SK-N-SH (cell line): ENCODE measurements at regions not wholly inside any gene's neighbourhood (a gene's known extent, or its start where the extent isn't known, plus 50 kb on each side); places are given as distances from the start of the nearest gene placed in this dataset.

Source experiments
- CTCF ChIA-PET: fragments of 300-600, 350-600 bp; formaldehyde crosslinking; extraction: SDS; loops from one replicate; lab custom pipeline; 2021; lab: Yijun Ruan, JAX
- POLR2A ChIA-PET: fragments of 350-600 bp; sonication (Branson Sonifier 250); formaldehyde crosslinking; extraction: SDS; loops from one replicate; lab custom pipeline; 2020; ENCODE audit warnings: antibody characterized with exemption, inconsistent platforms; lab: Yijun Ruan, JAX
- DNase-seq: peaks from one replicate; pipeline ENCODE4 v3.0.0; 2012
- H2AFZ ChIP-seq: fragments of 200-600 bp; sonication (generic); 2 replicates; pipeline ENCODE4 v1.8.1; 2016; ENCODE audit warnings: antibody characterized with exemption, mild to moderate bottlenecking, low read depth
- H3F3A ChIP-seq: fragments of 200-600 bp; sonication (generic); replicated peaks from 2 replicates; pipeline ENCODE3; 2016; ENCODE audit warnings: antibody characterized with exemption, mild to moderate bottlenecking; ENCODE audit not compliant: insufficient read depth
- H3K27ac ChIP-seq, 2 experiments: fragments of 200-500 bp in 1 of 2; fragments of 200-600 bp in 1 of 2; sonication (Bioruptor generic) in 1 of 2; sonication (generic), shearing (Covaris generic) in 1 of 2; 2 replicates each; pipeline versions ENCODE4 v1.5.1 to v1.6.1; 2014 to 2016; ENCODE audit warnings: low read depth in 2 of 2, inconsistent platforms in 1 of 2, low read length in 1 of 2, mild to moderate bottlenecking in 1 of 2, mixed read lengths in 1 of 2
- H3K27me3 ChIP-seq: fragments of 200-600 bp; sonication (generic), shearing (Covaris generic); 2 replicates; pipeline ENCODE4 v1.6.1; 2016; ENCODE audit warnings: mixed run types; ENCODE audit not compliant: insufficient read depth
- H3K36me3 ChIP-seq, 2 experiments: fragments of 200-500 bp in 1 of 2; fragments of 200-600 bp in 1 of 2; sonication (Bioruptor generic) in 1 of 2; sonication (generic) in 1 of 2; replicated peaks in 1 of 2; 2 replicates each; pipeline versions ENCODE3 to v1.5.1; 2014 to 2016; ENCODE audit warnings: low read length in 1 of 2, mild to moderate bottlenecking in 1 of 2; ENCODE audit not compliant: insufficient read depth in 2 of 2, control insufficient read depth in 1 of 2
- H3K4me1 ChIP-seq, 2 experiments: fragments of 200-500 bp in 1 of 2; fragments of 200-600 bp in 1 of 2; sonication (Bioruptor generic) in 1 of 2; sonication (generic), shearing (Covaris generic) in 1 of 2; 2 replicates each; pipeline versions ENCODE4 v1.5.1 to v1.6.1; 2014 to 2016; ENCODE audit warnings: low read depth in 1 of 2, low read length in 1 of 2, mixed run types in 1 of 2; ENCODE audit not compliant: insufficient read depth in 2 of 2, control insufficient read depth in 1 of 2
- H3K4me2 ChIP-seq: fragments of 200-600 bp; sonication (generic), shearing (Covaris generic); 2 replicates; pipeline ENCODE4 v1.6.1; 2017; ENCODE audit warnings: mixed run types
- H3K4me3 ChIP-seq, 2 experiments: fragments of 200-500 bp in 1 of 2; fragments of 200-600 bp in 1 of 2; sonication (Bioruptor generic) in 1 of 2; sonication (generic), shearing (Covaris generic) in 1 of 2; 2 replicates each; pipeline versions ENCODE4 v1.5.1 to v1.8.1; 2014 to 2016; ENCODE audit warnings: low read depth in 2 of 2, inconsistent platforms in 1 of 2, low read length in 1 of 2, mild to moderate bottlenecking in 1 of 2, mixed read lengths in 1 of 2, moderate library complexity in 1 of 2
- H3K79me2 ChIP-seq: fragments of 200-600 bp; sonication (generic); 2 replicates; pipeline ENCODE4 v1.8.1; 2017; ENCODE audit warnings: mild to moderate bottlenecking; ENCODE audit not compliant: insufficient read depth
- H3K9ac ChIP-seq: fragments of 200-600 bp; sonication (generic); 2 replicates; pipeline ENCODE4 v1.6.1; 2017; ENCODE audit warnings: mixed run types
- H3K9me2 ChIP-seq: fragments of 200-600 bp; sonication (generic); 2 replicates; pipeline ENCODE4 v1.6.1; 2017; ENCODE audit warnings: mixed run types
- H3K9me3 ChIP-seq: fragments of 200-600 bp; sonication (generic); 2 replicates; pipeline ENCODE4 v1.6.1; 2017; ENCODE audit warnings: mixed run types, mild to moderate bottlenecking, moderate library complexity
- H4K20me1 ChIP-seq: fragments of 200-600 bp; sonication (generic); 2 replicates; pipeline ENCODE4 v1.6.1; 2017; ENCODE audit warnings: mild to moderate bottlenecking, mixed run types; ENCODE audit not compliant: insufficient read depth
- CHD2 ChIP-seq: fragments of 150-350 bp; IDR thresholded peaks from 2 replicates; pipeline ENCODE4 v1.6.1; 2018; ENCODE audit warnings: low read length; ENCODE audit not compliant: partially characterized antibody
- CTCF ChIP-seq: fragments of 200-600 bp; sonication (generic); IDR thresholded peaks from 2 replicates; pipeline ENCODE4 v1.6.1; 2017; ENCODE audit warnings: antibody characterized with exemption, mild to moderate bottlenecking, moderate library complexity
- ELF1 ChIP-seq: IDR thresholded peaks from 2 replicates; pipeline ENCODE4 v1.4.0; 2012
- EP300 ChIP-seq, 2 experiments: IDR thresholded peaks; 2 replicates each; pipeline versions ENCODE4 v1.4.0 to v1.6.1; 2012; ENCODE audit warnings: borderline replicate concordance in 1 of 2, low read depth in 1 of 2, low read length in 1 of 2
- EZH2phosphoT487 ChIP-seq: fragments of 200-600 bp; sonication (generic); IDR thresholded peaks from 2 replicates; pipeline ENCODE4 v1.6.1; 2017; ENCODE audit warnings: low read depth, mixed run types, mild to moderate bottlenecking, antibody characterized with exemption, moderate library complexity, borderline replicate concordance
- FOXJ3 ChIP-seq: sonication (generic); formaldehyde crosslinking; IDR thresholded peaks from 2 replicates; pipeline ENCODE4 v1.5.1; 2020; ENCODE audit warnings: mild to moderate bottlenecking, missing genetic modification reagents
- FOXM1 ChIP-seq: IDR thresholded peaks from 2 replicates; pipeline ENCODE4 v1.4.0; 2012; ENCODE audit warnings: low read depth, mild to moderate bottlenecking
- IRF3 ChIP-seq: fragments of 150-350 bp; IDR thresholded peaks from 2 replicates; pipeline ENCODE4 v1.6.1; 2016; ENCODE audit warnings: mild to moderate bottlenecking, low read depth, low read length
- MEF2A ChIP-seq: IDR thresholded peaks from 2 replicates; pipeline ENCODE4 v1.4.0; 2012; ENCODE audit warnings: low read depth, borderline replicate concordance
- MXI1 ChIP-seq: IDR thresholded peaks from 2 replicates; pipeline ENCODE4 v1.6.1; 2012; ENCODE audit warnings: mild to moderate bottlenecking, low read depth, low read length, improper control_type of control experiment
- NFIC ChIP-seq: IDR thresholded peaks from 2 replicates; pipeline ENCODE4 v1.4.0; 2012; ENCODE audit warnings: borderline replicate concordance
- NRF1 ChIP-seq: IDR thresholded peaks from 2 replicates; pipeline ENCODE4 v1.6.1; 2012; ENCODE audit warnings: low read depth, mild to moderate bottlenecking, low read length
- PBX3 ChIP-seq: IDR thresholded peaks from 2 replicates; pipeline ENCODE4; 2012
- POLR2AphosphoS5 ChIP-seq: IDR thresholded peaks from 2 replicates; pipeline ENCODE4 v1.6.1; 2012; ENCODE audit warnings: low read depth, low read length
- RAD21 ChIP-seq: IDR thresholded peaks from 2 replicates; pipeline ENCODE4 v1.6.1; 2012; ENCODE audit warnings: mild to moderate bottlenecking, low read length
- RCOR1 ChIP-seq: fragments of 150-350 bp; IDR thresholded peaks from 2 replicates; pipeline ENCODE4 v1.6.1; 2017; ENCODE audit warnings: antibody characterized with exemption, low read length
- RFX5 ChIP-seq: IDR thresholded peaks from 2 replicates; pipeline ENCODE4 v1.6.1; 2012; ENCODE audit warnings: mild to moderate bottlenecking, improper control_type of control experiment, low read length
- RXRA ChIP-seq: IDR thresholded peaks from 2 replicates; pipeline ENCODE4 v1.4.0; 2012; ENCODE audit warnings: low read depth, mild to moderate bottlenecking, borderline replicate concordance
- SMC3 ChIP-seq: IDR thresholded peaks from 2 replicates; pipeline ENCODE4 v1.6.1; 2012; ENCODE audit warnings: low read depth, low read length, improper control_type of control experiment
- TCF12 ChIP-seq: IDR thresholded peaks from 2 replicates; pipeline ENCODE4 v1.4.0; 2012
- USF1 ChIP-seq: IDR thresholded peaks from 2 replicates; pipeline ENCODE4 v1.4.0; 2012; ENCODE audit warnings: low read depth, borderline replicate concordance
- USF2 ChIP-seq: fragments of 150-350 bp; IDR thresholded peaks from 2 replicates; pipeline ENCODE4 v1.6.1; 2017; ENCODE audit warnings: antibody characterized with exemption, low read length, low read depth, borderline replicate concordance
- YY1 ChIP-seq: IDR thresholded peaks from 2 replicates; pipeline ENCODE4 v1.4.0; 2012; ENCODE audit warnings: low read depth, mild to moderate bottlenecking
- WGBS: methylation state at CpG from one replicate; pipeline ENCODE4 v1.1.6; 2017; ENCODE audit warnings: low lambda C conversion rate; 5-methylcytosine and 5-hydroxymethylcytosine counted together

DNA sequence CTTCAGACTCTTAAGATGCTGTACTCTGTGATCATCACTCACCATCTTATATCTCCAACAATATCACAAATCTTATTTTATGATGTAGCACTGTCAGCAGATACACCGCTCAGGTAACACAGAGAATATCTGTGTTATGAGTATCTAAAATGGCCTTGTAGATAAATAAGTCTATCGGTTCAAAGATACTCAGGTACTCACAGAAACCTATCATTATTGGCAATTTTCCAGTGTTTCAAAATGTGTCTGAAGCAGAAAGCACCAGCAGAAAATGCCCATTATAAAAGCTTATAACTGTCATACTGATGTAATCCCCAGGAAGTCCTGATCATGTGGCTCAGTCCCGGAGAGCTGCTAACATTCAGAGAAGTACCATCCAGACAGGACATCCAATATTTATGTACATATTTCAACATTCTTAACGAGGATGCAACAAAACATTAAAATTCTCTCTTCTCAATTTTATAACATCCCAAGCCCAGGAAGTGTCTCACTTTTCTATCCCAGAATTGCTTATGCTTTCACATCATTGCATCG, 190.7 kb upstream of the LMNTD1 start (continued):
- TF ChIP-seq ELF1 (no peak), RCOR1 (no peak), CHD2 (no peak), FOXM1 (no peak)

DNA sequence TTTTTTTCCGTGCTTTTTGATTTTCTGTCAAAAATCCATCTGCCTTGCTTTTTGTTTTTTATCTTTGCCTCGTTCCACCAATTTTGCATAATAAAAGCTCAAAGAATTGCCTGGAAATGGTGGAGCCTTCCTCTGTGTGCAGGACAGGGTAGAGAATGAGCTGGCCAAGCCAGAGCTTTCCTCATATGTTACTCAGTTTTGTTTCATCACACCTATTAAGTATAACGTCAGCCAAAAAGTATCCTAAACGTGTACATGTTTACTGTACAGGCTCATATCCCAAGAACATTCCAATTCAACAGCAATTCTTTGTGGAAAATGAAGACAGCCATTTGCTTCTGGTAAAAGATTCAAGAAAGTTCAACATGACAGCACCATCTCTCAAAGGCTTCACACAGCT, 191.2 kb upstream of the LMNTD1 start:
- no peaks in the 10 kb centered on the region for H3K36me3 ChIP-seq
- POLR2A ChIA-PET, result no interaction called here
- no peaks in the 10 kb centered on the region for H3F3A ChIP-seq
- H4K20me1 ChIP-seq, result no peaks in the 10 kb centered on the region
- H3K9me2 ChIP-seq, result no peaks in the 10 kb centered on the region
- no peaks in the 10 kb centered on the region for H3K9me3 ChIP-seq
- no peak overlapping the region for H3K4me3 ChIP-seq
- H2AFZ ChIP-seq, result no peak overlapping the region
- peaks cover 0 to 2% of the 10 kb centered on the region in 2 experiments; a peak in 2 of 4 replicates for H3K4me1 ChIP-seq
- no peak overlapping the region for H3K9ac ChIP-seq
- no peak overlapping the region for H3K27ac ChIP-seq
- TF ChIP-seq RFX5, result no peak
- TF ChIP-seq IRF3, result no peak
- no peak for TF ChIP-seq YY1
- no peak for TF ChIP-seq MEF2A
- TF ChIP-seq CTCF, result no peak
- TF ChIP-seq EZH2phosphoT487, result no peak
- no peak for TF ChIP-seq NRF1
- TF ChIP-seq MXI1, result no peak
- TF ChIP-seq PBX3, result no peak
- no peak for TF ChIP-seq RAD21
- TF ChIP-seq TCF12, result no peak
- TF ChIP-seq RXRA, result no peak
- no peak for TF ChIP-seq NFIC
- no peak for TF ChIP-seq EP300 (IDR thresholded peaks at IDR 0.05; ENCODE audit: borderline replicate concordance in 1 of 2, low read depth in 1 of 2, low read length in 1 of 2)
- TF ChIP-seq POLR2AphosphoS5, result no peak
- no peak for TF ChIP-seq RCOR1
- no peak for TF ChIP-seq USF2
- TF ChIP-seq SMC3, result no peak
- TF ChIP-seq FOXJ3 (CRISPR knock-in tag), result no peak
- TF ChIP-seq USF1, result no peak
- TF ChIP-seq, all 33 proteins: peak for 0
- no peak for DNase-seq
- Histone ChIP-seq H3K4me2 (no peak overlapping the region), H3K79me2 (no peaks in the 10 kb centered on the region), H3K27me3 (no peaks in the 10 kb centered on the region)
- CTCF ChIA-PET, result interaction anchor here (1.3 kb wide), 1 partner anchor 25 kb away, joined by 3 read pairs; no protein-coding TSS in a partner anchor
- WGBS, result 85% methylated on average over 4 of the region's 4 CpGs
